HG03439 (cell line): ENCODE measurements at regions not wholly inside any gene's neighbourhood (a gene's known extent, or its start where the extent isn't known, plus 50 kb on each side); places are given as distances from the start of the nearest gene placed in this dataset.
"Not testable (repeated sequence)": the region's sequence is repeated elsewhere in the genome, so short reads cannot be mapped to it uniquely, and the experiment has no call there.

Source experiments
- ATAC-seq: cut with Tn5 transposase; IDR thresholded peaks from one replicate; pipeline ENCODE4 v1.9.1; 2021; ENCODE audit warnings: mild to moderate bottlenecking, moderate library complexity; ENCODE audit not compliant: unreplicated experiment

DNA sequence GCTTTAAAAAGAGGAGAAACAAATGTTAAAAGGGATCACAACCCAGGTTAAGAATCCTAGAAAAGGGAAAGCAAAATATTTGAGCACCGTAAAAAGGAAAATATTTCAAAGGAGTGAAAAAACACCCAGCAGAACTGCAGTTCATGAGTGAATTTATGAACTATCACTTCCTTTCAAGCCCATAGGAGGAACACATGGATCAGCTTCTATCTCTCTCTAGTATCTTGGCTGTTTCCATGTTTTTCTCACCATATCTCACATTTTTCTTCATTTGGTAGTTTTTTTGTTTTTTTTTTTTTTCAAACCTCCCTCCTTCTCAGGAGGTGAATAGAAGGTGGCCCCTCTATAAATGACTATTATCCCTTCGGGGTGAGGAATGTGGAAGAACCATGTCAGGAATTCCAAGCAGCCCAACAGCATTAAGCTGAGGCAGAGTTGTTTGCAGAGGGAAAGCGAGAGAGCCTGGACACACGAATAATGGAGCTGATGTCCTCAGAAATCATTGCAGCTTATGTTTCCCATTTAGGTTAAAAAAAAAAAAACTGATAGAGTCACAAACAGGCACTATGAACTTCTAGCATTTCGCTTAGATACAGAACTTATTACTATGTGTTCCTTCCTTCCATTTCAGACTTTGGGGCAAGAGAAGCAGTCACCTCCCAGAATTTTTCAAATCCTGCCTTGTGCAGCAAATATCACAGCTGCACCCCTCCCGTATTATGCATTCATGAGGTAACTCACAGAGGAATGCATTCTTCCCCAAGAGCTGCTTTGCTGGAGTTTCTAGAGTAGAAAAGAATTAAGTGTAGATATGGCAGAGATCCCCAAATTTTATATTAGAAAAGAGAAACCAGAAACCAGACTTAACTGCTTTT lies 315.6 kb downstream of the IRS1 start:
- no peak for ATAC-seq

DNA sequence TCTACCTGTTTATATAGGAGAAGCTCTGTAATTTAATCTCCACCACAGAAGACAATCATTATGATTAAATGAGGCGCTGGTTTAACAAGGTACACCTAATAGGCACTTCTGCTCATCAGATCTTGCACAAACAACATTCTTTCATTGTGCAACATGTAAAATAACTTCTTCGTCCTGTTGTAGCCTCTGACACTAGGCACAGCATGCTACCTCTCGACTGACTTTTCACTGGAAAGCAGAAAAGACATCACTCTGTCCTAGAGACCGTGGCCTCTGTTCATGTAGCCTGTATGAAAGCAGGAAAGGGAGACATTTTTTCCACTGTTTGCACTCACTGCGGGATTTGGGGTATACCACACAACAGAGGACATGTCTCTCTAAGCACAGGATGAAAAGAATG lies 316.5 kb downstream of the IRS1 start:
- ATAC-seq, result no peak

DNA sequence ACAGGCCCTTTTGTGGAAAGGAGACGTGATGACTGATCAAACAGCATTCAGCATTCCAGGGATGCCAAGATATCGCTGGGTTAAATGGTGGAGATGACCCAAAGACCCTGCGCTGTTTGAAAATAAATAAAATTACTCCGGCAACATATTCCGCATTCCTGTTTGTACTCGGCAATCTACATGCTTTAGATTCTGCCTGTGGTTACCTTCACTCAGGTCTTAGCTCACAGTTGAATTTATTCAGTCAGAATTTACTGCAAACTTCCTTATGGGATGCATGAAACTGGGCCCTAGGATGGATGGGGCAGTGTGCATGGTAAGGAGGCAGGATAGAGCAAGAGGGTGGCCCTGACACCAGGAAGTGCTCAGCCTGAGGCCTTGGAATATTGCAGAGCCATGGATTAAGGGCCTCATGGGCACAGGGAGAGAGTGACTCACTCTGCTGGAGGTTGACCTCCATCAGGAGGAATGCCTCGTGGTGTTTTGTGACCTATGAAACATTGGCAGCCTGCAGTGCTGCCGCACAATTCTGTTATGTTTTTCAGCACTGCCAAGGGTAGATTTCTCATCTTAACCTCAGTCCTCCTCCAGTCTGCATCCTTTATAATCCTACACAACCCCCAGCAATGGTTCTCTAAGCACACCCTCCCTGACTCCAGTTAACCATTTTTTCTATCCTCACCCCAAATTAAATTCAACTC lies 321.4 kb downstream of the IRS1 start:
- ATAC-seq, result no peak

DNA sequence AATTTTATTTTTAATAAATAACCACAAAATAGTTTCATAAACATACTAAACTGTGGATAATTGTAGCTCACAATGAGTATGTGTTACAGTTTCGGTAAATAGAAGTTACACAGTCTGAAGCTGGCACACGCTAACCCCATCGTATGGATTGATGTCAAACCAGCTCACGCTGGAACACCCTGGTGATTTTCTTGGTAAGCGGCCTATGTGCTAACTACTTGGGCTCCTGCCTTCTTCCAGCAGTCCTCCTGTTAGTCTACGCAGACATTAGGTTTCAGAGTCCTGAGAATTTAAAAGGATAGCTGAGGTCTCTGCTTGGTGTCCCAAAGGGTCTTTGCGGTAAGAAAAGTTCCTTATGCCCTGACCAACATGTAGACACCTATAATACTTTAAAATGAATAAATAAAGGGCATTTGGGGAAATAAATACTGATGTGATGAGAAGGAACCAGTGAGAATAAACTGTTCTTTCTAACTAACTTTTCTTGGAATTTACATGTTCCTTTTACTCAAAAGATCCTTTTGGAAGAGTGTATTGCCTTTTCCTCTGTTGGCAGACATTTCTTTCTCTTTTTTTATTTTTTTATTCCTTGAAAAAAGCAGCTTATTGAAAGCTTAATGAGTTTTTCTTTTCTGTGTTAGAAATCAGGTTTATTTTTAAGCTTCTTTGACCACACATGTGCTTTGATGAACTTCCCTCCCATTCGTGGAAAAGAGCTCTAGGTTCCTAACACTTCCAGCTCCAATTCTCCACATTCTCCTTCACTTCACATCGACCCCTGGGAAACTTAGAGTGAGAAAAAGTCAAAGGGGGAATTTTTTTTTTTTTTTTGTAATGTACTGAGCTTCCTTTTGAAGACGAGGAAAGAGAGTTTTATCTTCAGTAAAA lies 322.2 kb downstream of the IRS1 start:
- no peak for ATAC-seq

DNA sequence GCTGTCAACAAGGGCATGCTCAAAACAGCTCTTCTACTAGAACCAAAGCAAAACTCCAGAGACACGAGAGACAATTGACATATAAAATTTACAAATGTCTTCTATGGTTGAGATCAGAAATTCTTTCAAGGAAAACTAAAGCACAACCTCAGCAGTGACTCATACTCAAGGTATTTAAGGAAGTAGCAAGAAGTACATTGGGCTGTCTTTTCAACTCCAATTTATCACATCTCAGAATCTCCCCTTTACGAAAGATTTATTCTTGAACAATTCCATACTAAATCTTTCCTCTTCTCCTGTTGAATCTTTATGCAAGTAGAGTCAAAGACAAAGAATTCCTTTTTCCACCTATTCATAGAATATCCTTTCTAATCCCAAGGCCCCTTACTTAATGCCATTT lies 324.0 kb downstream of the IRS1 start:
- ATAC-seq, result no peak

DNA sequence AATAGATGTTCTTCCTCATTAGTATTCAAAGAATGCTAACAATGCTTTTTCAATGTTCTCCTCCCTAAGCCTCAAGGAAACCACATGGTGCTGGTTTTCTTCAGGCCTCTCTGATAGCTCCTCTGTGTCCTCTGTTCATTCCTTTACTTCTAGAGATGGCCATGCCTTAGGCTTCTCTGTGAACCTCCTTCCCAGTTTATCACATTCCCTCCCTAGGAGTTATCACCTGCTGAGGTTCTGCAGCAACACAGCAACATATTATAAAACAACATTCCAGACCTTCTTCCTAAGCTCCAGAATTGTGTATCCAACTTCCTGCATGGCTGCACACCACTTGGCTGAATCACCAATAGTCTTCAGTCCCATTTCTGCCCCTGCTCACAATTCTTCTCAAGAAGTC lies 325.5 kb downstream of the IRS1 start:
- ATAC-seq, result no peak

DNA sequence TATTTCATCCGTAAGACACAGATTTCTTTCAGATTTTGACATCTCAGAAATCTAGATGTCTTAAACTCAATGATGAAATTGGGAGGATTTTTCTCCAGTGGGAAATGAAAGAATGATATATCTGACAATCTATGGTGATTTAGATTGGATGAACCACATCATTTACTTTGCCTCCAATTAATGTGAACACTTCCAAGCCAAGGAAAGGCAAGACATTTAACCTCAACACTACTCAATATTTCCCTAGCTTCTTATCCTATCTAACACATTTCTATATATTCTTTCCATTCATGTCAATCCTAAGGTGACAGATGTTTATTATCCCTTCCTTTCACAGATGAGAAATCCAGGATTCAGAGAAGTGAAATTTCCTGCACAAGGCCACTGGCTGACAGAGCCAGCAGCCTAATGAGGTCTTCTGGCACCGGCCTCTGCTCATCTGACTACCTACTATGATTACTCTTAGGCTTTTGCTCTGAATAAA lies 327.6 kb downstream of the IRS1 start:
- no peak for ATAC-seq

DNA sequence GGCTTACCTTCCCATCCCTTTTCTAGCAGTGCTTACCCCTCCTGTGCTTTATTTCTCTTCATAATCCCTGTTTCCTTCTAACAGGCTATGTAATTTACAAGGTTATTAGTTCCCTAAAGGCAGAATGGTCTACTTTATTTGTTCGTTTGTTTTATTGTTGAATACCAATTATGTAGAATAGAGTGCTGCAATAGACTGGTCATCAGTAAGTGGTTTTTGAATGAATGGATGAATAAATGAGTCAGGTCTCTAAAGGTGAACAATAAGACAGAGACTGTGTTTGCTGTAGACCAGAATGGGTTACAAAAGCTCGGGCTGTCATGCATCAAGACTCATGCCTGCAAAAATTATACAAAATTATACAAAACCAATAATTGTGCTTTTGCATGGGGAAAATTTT lies 332.0 kb downstream of the IRS1 start:
- no peak for ATAC-seq

DNA sequence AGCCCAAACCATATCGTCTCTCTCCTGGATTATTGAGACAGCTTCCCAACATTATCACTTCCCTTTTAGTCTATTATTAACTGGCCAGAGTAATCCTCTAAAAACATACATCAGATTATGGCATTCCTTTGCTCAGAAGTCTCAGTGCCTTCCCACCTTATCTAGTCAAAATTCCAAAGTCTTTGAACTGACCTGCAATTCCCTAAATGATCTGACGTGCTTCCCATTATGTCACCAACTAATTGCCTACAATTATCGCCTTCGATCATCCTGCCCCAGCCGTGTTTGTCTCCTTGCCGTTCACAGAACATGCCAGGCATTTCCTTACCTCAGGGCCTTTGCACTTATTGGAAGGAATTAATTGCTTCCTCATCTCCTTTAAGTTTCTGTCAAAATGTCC lies 332.4 kb downstream of the IRS1 start:
- no peak for ATAC-seq

DNA sequence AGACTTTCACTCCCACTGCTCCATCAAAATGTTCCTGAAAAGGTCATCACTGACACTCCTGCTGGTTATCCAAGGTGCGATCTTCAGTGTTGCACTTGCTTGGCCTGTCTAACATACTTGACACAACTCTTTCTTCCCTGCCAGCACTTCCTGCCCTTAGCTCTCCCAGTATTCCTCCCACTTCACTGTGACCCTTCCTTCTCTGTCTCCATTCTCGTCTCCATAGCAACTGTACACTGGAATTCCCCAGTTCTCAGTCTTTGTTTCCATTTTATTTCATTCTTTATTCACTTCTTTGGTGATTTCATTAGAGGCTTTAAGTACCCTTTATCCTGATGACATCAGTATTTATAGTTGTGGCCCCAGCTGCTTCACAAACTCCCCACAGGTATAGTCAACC lies 333.0 kb downstream of the IRS1 start:
- ATAC-seq, result no peak

DNA sequence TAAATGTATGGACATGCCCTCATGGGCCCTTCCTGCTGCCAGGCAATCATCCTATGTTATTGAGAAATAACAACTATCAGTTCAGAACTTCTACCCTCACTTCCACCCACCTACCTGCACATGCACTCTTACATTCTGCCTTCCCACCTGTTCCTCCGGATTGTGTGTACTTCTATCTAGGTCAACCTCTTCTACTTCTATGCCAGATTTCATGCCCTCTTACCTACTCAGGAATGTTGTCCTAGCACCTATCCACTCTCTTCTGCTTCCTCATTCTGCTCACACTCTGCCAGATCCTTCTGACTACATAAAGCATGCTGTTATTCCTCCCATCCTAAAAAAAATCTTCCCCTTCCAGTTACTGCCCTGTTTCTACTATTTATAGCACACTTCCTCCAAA lies 333.5 kb downstream of the IRS1 start:
- no peak for ATAC-seq

DNA sequence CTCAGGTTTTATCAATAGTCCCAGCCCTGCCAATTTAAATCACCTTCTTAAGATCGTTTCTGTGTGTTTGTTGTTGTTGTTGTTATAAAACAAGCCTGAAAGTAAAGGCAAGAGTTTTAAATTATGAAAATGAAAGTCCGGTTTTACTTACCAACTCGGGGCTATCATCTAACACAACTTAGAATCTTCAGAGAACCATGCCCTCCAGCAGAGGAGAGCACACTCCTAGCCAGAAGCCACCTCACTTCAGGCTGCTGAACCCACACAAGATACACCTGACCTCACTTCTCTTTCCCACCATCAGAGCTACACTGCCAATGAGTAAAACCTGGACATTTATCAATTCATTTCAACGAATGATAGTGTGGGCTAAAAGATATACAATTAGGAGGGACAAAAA lies 335.2 kb downstream of the IRS1 start:
- no peak for ATAC-seq

DNA sequence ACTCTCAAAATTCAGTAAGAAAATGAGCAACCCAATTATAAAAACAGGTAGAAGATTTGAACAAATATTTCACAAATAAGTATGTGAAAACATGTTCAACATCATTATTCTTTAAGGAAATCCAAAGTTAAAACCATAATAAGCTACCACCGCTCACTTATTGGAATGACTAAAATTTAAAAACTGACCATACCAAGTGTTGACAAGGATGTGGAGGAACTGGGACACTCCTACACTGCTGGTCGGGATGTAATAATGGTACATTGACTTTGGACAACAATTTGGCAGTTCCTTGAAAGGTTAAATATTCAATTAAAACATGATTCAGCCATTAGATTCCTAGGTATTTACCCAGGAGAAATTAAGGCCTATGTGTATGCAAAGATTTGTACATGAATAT lies 336.5 kb downstream of the IRS1 start:
- ATAC-seq, result no peak

DNA sequence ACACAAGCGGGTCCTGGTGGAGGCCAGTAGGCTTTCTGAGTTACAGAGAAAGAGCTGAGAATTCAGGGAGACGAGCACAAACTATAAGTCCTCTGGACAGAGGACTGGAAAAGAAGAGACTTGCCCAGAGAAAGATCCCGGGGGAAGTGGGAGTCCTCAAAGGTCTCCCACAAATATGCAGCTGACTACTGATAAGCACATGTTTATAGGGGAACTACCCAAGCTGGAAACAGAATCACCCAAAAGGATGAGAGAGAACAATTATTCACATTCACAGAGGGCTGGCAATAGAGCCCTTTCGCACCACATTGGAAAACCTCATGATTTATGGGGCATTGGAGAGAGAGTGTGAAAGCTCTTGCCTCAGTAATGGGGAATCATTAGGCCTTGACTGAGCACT lies 337.6 kb downstream of the IRS1 start:
- ATAC-seq, result no peak

DNA sequence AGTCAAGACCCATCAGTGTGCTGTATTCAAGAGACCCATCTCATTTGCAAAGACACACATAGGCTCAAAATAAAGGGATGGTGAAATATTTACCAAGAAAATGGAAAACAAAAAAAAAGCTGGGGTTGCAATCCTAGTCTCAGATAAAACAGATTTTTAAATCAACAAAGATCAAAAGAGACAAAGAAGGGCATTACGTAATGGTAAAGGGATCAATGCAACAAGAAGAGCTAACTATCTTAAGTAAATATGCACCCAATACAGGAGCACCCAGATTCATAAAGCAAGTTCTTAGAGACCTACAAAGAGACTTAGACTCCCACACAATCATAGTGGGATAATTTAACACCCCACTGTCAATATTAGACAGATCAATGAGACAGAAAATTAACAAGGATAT lies 343.5 kb downstream of the IRS1 start:
- not testable (repeated sequence) for ATAC-seq

DNA sequence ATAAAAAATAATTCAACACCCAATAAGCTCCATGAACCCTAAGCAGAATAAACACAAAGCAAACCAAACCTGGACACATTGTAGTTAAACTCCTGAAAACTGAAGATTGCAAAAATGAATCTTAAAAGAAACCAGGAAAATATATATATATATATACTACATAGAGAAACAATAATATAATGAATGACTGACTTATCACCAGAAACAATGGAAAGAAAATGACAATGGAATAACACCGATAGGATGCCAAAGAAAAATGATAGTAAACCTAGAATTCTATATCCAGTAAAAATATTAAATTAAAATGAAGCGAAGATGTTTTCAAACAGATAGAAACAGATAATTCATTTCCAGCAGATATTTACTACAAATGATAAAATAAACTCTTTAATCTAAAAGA lies 346.9 kb downstream of the IRS1 start:
- ATAC-seq, result no peak

DNA sequence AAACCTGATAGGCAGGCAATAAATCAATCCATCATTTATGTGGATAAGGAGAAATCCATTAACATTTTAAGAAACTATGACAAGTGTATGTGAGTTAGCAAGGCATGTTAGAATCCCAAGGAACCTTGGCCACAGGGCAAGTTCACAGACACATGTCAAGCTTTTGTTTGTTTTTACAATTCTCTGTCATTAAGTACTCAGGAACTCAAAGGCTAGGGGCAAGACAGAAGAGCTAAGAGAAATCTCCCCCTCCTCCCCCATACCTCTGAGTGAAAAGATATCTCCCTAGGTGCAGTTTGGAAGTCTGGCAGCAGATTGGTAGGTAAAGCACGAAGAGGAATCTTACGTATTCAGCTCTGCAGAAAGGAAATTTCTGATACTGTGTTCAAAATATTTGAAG lies 348.1 kb downstream of the IRS1 start:
- ATAC-seq, result no peak

DNA sequence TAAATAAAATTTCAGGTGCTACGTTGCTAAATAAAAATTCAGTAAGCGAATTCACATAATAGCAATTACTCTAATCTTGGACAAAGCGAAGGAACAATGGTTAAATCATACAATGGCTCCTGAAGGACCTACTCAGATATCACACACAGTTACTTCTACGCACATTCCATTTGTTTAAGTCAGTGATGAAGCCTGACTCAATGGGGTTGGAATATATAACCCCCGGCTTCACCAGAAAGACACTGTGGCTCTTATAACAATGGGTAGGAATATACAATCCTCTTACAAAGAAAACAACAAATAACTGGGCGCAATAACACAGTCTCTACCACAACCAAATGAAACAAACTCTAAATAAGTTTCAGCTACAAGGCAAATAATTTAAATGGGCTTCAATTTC lies 349.5 kb downstream of the IRS1 start:
- no peak for ATAC-seq

DNA sequence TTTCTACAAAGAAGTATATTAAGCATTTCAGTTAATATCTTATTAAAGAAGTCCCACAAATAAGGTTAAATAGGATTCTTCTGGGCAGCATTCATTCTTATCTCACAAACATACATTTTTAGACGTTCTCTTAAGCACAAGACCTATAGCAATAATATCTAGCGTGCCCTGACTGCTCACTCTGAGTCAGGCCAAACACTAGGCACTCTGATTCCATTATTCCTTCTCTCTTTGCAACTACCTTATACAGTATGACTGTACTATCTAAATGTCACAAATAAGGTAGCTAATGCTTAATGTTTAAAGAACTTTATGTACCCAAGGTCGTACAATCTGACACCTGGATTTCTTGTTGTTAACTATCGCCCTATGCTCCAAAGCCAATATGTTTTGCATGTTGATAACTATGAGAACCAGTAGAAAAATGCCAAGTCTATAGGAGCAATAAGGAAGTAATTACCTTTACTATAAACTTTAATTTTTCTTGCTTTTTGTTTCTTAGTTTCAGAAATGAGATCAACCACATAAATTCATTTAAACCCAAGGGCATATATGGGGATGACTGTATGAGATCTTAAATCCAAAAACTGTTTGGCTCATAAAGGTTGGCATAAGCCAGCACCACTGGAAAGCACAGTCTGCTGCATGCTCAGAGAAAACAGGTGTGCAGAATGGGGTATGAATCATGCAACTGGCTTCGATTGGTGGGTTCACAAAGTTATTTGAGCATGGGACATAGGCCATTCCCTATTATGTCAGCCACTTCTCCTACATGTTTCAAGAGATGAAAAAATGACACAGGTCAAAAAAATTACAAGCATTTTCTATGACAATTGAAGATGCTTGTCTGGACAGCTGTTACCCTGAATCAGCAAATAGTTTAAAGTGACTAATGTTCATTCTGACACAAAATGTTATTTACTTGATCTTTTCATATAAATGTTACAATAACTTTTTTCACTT lies 352.0 kb downstream of the IRS1 start:
- no peak for ATAC-seq

DNA sequence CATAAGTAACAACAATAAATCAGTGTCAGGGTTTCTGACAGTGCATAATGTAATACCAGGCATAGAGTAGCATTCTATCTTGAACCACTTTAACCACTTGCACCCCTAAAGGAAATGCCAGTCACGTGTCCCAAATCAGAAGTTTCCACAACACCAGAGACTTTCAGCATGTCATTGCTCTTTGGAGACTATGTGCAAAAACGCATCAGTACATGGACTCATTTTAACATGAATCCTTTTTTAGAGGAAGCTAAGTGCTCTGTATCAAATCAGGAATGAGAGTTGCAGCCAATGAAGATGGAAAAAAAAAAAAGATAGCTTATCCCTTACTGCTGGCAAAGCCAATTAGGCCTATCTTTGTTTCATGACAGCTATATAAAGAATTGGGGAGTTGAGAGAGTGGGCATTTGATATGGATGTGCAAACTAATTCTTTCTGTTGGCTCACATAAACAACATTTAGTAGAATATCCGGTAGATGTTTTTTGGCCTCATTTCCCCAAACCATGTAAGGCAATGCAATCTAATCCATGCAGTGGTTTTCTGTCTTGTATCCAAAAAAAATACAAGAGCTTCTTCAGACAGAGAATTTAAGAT lies 353.1 kb downstream of the IRS1 start:
- ATAC-seq, result no peak
